Thoracic aorta (tissue), 2 donors: ENCODE measurements at regions not wholly inside any gene's neighbourhood (a gene's known extent, or its start where the extent isn't known, plus 50 kb on each side); places are given as distances from the start of the nearest gene placed in this dataset.

ENCODE experiments used
- ATAC-seq: fragments of 150-250 bp; one replicate; pipeline ENCODE4 v1.8.0; 2017; ENCODE audit warnings: low read depth; ENCODE audit not compliant: insufficient number of reproducible peaks, low FRiP score
- DNase-seq: peaks from one replicate; pipeline ENCODE4 v3.0.0-alpha.2; 2020; ENCODE audit warnings: low spot score
- H3K27ac ChIP-seq, 2 donors: fragments of 200-600 bp; sonication (generic); 1 replicate in 1 of 2; 2 replicates in 1 of 2; pipeline ENCODE4 v1.5.1; 2016; ENCODE audit warnings: mild to moderate bottlenecking in 2 of 2, moderate library complexity in 2 of 2
- H3K27me3 ChIP-seq: fragments of 200-600 bp; sonication (generic); replicated peaks from 2 replicates; pipeline ENCODE4 v1.6.0; 2016; ENCODE audit warnings: mild to moderate bottlenecking; ENCODE audit not compliant: insufficient read depth
- H3K36me3 ChIP-seq: fragments of 200-600 bp; sonication (generic); one replicate; pipeline ENCODE4 v1.5.1; 2016
- H3K4me1 ChIP-seq, 2 donors: fragments of 200-600 bp; sonication (generic); 1 replicate in 1 of 2; 2 replicates in 1 of 2; pipeline versions ENCODE4 v1.5.1 to v1.6.0; 2016; ENCODE audit warnings: low read depth in 2 of 2, mild to moderate bottlenecking in 1 of 2; ENCODE audit not compliant: control insufficient read depth in 1 of 2
- H3K4me3 ChIP-seq: fragments of 200-600 bp; sonication (generic); 2 replicates; pipeline ENCODE4 v1.5.1; 2016; ENCODE audit warnings: mild to moderate bottlenecking
- H3K9me3 ChIP-seq: fragments of 200-600 bp; sonication (generic); 2 replicates; pipeline ENCODE4 v1.5.1; 2016
- TF ChIP-seq, protein P1 (sequence below): fragments of 200-600 bp; sonication (generic); IDR thresholded peaks from one replicate; pipeline ENCODE4 v1.5.1; 2019; ENCODE audit warnings: antibody characterized with exemption

DNA sequence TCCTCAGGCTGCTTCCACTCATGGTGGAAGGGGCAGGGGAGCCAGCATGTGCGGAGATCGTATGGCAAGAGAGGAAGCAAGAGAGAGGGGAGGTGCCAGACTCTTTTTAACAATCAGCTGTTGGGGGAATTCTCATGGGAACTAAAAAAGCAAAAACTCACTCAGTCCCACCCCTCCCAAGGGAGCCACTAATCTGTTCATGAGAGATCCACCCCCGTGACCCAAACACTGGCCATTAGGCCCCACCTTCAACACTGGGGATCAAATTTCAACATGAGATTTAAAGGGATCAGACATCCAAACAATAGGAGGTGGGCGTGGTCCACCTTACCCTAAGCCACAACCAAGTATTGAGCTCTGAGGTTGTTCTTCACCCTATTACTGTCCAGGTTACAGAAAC is 375.1 kb downstream of the GRIN2B start:
- Histone ChIP-seq H3K4me1 (no peaks in the 10 kb centered on the region), H3K27ac (no peak overlapping the region), H3K36me3 (no peaks in the 10 kb centered on the region), H3K27me3 (no peaks in the 10 kb centered on the region), H3K9me3 (no peaks in the 10 kb centered on the region), H3K4me3 (no peak overlapping the region)
- ATAC-seq, result no peak
- no peak for DNase-seq
- TF ChIP-seq, protein P1, sequence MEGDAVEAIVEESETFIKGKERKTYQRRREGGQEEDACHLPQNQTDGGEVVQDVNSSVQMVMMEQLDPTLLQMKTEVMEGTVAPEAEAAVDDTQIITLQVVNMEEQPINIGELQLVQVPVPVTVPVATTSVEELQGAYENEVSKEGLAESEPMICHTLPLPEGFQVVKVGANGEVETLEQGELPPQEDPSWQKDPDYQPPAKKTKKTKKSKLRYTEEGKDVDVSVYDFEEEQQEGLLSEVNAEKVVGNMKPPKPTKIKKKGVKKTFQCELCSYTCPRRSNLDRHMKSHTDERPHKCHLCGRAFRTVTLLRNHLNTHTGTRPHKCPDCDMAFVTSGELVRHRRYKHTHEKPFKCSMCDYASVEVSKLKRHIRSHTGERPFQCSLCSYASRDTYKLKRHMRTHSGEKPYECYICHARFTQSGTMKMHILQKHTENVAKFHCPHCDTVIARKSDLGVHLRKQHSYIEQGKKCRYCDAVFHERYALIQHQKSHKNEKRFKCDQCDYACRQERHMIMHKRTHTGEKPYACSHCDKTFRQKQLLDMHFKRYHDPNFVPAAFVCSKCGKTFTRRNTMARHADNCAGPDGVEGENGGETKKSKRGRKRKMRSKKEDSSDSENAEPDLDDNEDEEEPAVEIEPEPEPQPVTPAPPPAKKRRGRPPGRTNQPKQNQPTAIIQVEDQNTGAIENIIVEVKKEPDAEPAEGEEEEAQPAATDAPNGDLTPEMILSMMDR, result no peak

DNA sequence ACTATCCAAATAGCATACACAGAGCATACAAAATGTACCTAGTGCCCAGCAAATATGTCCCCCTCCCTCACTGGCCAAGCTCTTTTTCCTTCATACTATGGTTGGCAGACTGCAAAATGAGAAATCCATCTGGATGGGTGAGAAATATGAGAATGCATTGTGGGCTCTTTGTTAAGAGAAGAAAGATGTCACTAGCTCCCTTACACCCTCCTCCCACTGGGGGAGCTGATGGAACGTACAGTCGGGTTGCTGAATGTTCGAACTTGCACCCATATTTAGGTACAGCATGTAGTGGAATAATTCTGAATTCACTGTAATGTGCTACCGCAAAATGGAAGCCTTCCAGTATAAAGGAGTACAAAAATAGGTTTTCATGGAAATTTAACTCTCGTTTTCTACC is 377.4 kb downstream of the GRIN2B start:
- no peak overlapping the region for H3K4me3 ChIP-seq
- TF ChIP-seq, protein P1, result no peak
- no peak for ATAC-seq
- H3K4me1 ChIP-seq, result no peaks in the 10 kb centered on the region
- H3K36me3 ChIP-seq, result no peaks in the 10 kb centered on the region
- DNase-seq, result no peak
- no peaks in the 10 kb centered on the region for H3K9me3 ChIP-seq
- H3K27ac ChIP-seq, result no peak overlapping the region
- no peaks in the 10 kb centered on the region for H3K27me3 ChIP-seq

DNA sequence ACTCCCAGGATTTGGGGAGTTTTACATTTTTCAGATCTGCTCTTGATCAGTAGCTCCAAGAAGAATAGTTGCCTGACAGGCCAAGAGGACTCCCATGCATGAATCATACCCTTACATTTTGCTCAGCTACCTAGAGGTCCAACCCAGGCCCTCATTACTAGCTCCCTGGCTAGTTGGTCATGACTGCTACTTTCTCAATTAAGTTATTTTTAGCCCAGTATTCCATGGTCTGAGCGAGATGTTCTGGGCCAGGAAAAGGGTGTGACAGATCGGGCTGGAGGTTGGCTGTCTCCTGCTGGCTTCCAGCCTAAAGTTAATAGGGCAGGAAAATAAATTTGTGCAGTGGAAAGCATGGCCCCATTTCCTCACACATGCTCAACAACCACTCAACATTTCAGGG is 379.2 kb downstream of the GRIN2B start:
- DNase-seq (no peak), ATAC-seq (no peak)
- no peaks in the 10 kb centered on the region for H3K36me3 ChIP-seq
- no peak overlapping the region for H3K27ac ChIP-seq
- H3K27me3 ChIP-seq, result no peaks in the 10 kb centered on the region
- TF ChIP-seq, protein P1, result no peak
- no peak overlapping the region for H3K4me3 ChIP-seq
- no peaks in the 10 kb centered on the region for H3K4me1 ChIP-seq
- H3K9me3 ChIP-seq, result no peaks in the 10 kb centered on the region

DNA sequence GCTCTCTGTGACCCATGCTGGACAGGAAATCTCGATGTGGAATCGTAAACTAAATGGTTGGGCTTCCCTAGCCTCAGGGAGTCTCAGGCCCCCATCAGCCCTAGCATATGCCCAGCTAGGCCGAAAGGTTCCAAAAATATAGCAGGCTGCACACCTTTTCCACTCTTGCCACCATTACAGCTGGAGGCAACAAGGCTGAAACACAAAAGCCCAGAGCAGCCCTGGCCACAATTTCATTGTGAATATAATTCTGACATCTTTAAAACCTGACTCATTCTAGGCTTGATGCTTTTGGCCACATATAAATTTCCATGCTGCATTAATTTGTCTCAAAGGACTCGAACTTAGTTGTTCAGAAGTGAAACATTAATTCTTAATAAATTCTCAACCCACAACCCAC is 382.2 kb downstream of the GRIN2B start:
- Histone ChIP-seq H3K9me3 (no peaks in the 10 kb centered on the region), H3K27me3 (no peaks in the 10 kb centered on the region), H3K27ac (no peak overlapping the region), H3K4me1 (no peaks in the 10 kb centered on the region), H3K4me3 (no peak overlapping the region), H3K36me3 (no peaks in the 10 kb centered on the region)
- DNase-seq (no peak), ATAC-seq (no peak)
- TF ChIP-seq, protein P1, result no peak

DNA sequence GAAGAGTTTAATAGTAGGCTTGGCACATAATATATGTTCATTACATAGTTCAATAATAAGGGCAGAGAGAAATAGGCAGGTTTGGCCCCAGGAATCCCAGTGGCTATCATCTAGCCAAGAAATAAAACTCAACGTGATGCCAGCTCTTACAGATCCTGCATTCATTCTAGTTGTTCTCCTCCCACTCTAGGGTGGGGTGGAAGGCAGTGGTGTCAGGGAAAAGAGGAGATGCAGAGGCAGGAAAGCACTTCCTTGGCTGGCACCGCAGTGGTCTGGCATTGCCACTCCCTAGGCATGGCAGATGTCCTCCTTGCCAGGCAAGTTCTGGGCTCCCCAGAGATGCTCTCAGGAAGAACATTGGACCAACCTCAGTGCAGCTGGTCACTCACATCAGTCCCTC is 383.6 kb downstream of the GRIN2B start:
- ATAC-seq (no peak), DNase-seq (no peak)
- Histone ChIP-seq H3K4me3 (no peak overlapping the region), H3K4me1 (no peaks in the 10 kb centered on the region), H3K27me3 (no peaks in the 10 kb centered on the region), H3K36me3 (no peaks in the 10 kb centered on the region), H3K27ac (no peak overlapping the region), H3K9me3 (no peaks in the 10 kb centered on the region)
- TF ChIP-seq, protein P1, result no peak
